ENCODE measurements at regions not wholly inside any gene's neighbourhood (a gene's known extent, or its start where the extent isn't known, plus 50 kb on each side); places are given as distances from the start of the nearest gene placed in this dataset.
A peak's percentile ranks its signal among the peaks of the same experiment; 100 is the strongest.
"Not testable (repeated sequence)": the region's sequence is repeated elsewhere in the genome, so short reads cannot be mapped to it uniquely, and the experiment has no call there.

DNA sequence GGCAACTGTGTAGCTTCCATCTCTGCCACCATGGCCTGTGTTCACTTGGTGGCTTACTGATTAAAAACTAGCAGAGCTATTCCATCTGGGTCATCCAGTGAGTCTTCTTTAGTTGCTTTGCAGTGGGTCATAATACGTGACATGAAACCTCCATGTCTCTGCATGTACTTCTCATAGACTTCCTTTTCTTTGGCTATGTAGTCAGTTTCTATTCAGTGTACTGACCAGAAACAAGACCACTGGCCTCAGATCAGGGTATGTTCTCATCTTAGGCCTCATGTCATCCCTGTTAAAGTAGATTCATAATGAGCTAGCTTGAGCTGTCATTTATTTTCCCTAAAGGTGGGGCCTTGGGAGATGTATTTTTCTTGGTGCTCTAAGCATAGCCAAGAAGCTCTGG, 195.2 kb downstream of the CCNG2 start:
- Mint-ChIP-seq H3K27ac (ENCODE audit: unreplicated experiment) (no peak overlapping the region), H3K4me3 (ENCODE audit: unreplicated experiment) (no peak overlapping the region), H3K9me3 (ENCODE audit: unreplicated experiment) (no peaks in the 10 kb centered on the region), H3K4me1 (ENCODE audit: unreplicated experiment) (no peaks in the 10 kb centered on the region), H3K27me3 (ENCODE audit: unreplicated experiment) (no peaks in the 10 kb centered on the region), H3K36me3 (ENCODE audit: low read depth, unreplicated experiment) (no peaks in the 10 kb centered on the region)
- TF ChIP-seq, protein P1, sequence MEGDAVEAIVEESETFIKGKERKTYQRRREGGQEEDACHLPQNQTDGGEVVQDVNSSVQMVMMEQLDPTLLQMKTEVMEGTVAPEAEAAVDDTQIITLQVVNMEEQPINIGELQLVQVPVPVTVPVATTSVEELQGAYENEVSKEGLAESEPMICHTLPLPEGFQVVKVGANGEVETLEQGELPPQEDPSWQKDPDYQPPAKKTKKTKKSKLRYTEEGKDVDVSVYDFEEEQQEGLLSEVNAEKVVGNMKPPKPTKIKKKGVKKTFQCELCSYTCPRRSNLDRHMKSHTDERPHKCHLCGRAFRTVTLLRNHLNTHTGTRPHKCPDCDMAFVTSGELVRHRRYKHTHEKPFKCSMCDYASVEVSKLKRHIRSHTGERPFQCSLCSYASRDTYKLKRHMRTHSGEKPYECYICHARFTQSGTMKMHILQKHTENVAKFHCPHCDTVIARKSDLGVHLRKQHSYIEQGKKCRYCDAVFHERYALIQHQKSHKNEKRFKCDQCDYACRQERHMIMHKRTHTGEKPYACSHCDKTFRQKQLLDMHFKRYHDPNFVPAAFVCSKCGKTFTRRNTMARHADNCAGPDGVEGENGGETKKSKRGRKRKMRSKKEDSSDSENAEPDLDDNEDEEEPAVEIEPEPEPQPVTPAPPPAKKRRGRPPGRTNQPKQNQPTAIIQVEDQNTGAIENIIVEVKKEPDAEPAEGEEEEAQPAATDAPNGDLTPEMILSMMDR (IDR thresholded peaks at IDR 0.05; ENCODE audit: unreplicated experiment) = no peak
- no peak for DNase-seq (ENCODE audit: low spot score)

- not testable (repeated sequence) for H3K9me3 Mint-ChIP-seq (ENCODE audit: unreplicated experiment); DNase-seq (ENCODE audit: low spot score); H3K27me3 Mint-ChIP-seq (ENCODE audit: unreplicated experiment); H3K27ac Mint-ChIP-seq (ENCODE audit: unreplicated experiment); H3K36me3 Mint-ChIP-seq (ENCODE audit: low read depth, unreplicated experiment); H3K4me1 Mint-ChIP-seq (ENCODE audit: unreplicated experiment); H3K4me3 Mint-ChIP-seq (ENCODE audit: unreplicated experiment)
- TF ChIP-seq, protein P1 (IDR thresholded peaks at IDR 0.05; ENCODE audit: unreplicated experiment) = peak; percentile 32
Observed at GRCh38 chr4:77353724-77354315, 196.8 kb downstream of the CCNG2 start.

DNA sequence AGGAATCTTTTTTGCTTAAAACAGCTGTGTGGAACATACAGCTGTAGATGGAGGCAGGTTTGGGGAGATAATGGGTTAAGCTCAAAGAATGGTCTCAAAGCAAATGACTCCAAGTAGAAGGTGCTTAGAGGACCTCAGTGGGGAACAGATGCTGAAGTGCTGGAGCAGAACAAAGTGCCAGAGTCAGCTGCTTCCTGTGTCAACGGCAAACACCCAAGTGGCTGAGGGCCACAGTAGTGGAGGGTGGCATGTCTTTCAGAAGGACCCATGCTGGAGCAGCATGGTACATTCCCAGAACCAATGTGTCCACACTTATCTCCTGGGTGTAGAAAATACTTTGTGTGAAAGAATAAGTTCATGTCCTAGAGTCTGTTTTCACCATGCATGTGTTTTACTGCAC, 197.5 kb downstream of the CCNG2 start:
- TF ChIP-seq, protein P1 (IDR thresholded peaks at IDR 0.05; ENCODE audit: unreplicated experiment) = no peak
- H3K36me3 Mint-ChIP-seq (ENCODE audit: low read depth, unreplicated experiment) = no peaks in the 10 kb centered on the region
- H3K4me1 Mint-ChIP-seq (ENCODE audit: unreplicated experiment) = no peaks in the 10 kb centered on the region
- H3K9me3 Mint-ChIP-seq (ENCODE audit: unreplicated experiment) = no peaks in the 10 kb centered on the region
- no peak for DNase-seq (ENCODE audit: low spot score)
- no peak overlapping the region for H3K4me3 Mint-ChIP-seq (ENCODE audit: unreplicated experiment)
- H3K27me3 Mint-ChIP-seq (ENCODE audit: unreplicated experiment) = no peaks in the 10 kb centered on the region
- no peak overlapping the region for H3K27ac Mint-ChIP-seq (ENCODE audit: unreplicated experiment)

- no peak overlapping the region for H3K4me3 Mint-ChIP-seq (ENCODE audit: unreplicated experiment)
- TF ChIP-seq, protein P1 (IDR thresholded peaks at IDR 0.05; ENCODE audit: unreplicated experiment) = no peak
- no peaks in the 10 kb centered on the region for H3K9me3 Mint-ChIP-seq (ENCODE audit: unreplicated experiment)
- H3K4me1 Mint-ChIP-seq (ENCODE audit: unreplicated experiment) = no peaks in the 10 kb centered on the region
- H3K36me3 Mint-ChIP-seq (ENCODE audit: low read depth, unreplicated experiment) = no peaks in the 10 kb centered on the region
- no peak overlapping the region for H3K27ac Mint-ChIP-seq (ENCODE audit: unreplicated experiment)
- no peak for DNase-seq (ENCODE audit: low spot score)
- H3K27me3 Mint-ChIP-seq (ENCODE audit: unreplicated experiment) = no peaks in the 10 kb centered on the region
Observed at GRCh38 chr4:77355731-77356130, 198.7 kb downstream of the CCNG2 start.

GRCh38 chr4:77358315-77358928, 201.4 kb downstream of the CCNG2 start:
- DNase-seq (ENCODE audit: low spot score) = peak; percentile 36
- Mint-ChIP-seq H3K4me3 (ENCODE audit: unreplicated experiment) (no peak overlapping the region), H3K27me3 (ENCODE audit: unreplicated experiment) (no peaks in the 10 kb centered on the region), H3K27ac (ENCODE audit: unreplicated experiment) (no peak overlapping the region), H3K9me3 (ENCODE audit: unreplicated experiment) (no peaks in the 10 kb centered on the region), H3K36me3 (ENCODE audit: low read depth, unreplicated experiment) (no peaks in the 10 kb centered on the region), H3K4me1 (ENCODE audit: unreplicated experiment) (no peaks in the 10 kb centered on the region)
- TF ChIP-seq, protein P1 (IDR thresholded peaks at IDR 0.05; ENCODE audit: unreplicated experiment) = peak; percentile 66

Data from endothelial cell (in vitro differentiated cells).